ENCODE measurements at regions not wholly inside any gene's neighbourhood (a gene's known extent, or its start where the extent isn't known, plus 50 kb on each side); places are given as distances from the start of the nearest gene placed in this dataset.

DNA sequence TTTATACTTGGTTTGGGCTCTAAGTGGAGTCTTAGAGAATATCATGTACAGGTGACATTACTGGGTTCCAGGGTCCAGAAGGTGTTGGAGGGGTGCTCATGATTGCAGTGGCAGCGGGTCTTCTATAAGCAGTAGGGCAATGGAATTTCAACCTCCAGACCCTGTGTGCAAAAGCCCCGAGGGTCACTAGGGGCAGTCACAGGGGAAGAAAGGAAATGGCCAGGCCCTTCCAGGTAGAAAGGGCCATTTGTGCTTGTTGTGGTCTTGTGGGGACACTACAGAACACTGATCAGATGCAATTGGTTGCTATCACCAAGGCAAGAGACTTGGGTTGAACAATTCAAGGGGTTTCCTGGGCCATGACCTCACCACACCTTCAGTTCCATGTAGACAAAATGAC is 283.4 kb downstream of the GADD45G start:
- in situ Hi-C loops (cut with HindIII; ENCODE audit: low pct_ligation_motif_present, low sequenced_read_pairs): no loop called here

DNA sequence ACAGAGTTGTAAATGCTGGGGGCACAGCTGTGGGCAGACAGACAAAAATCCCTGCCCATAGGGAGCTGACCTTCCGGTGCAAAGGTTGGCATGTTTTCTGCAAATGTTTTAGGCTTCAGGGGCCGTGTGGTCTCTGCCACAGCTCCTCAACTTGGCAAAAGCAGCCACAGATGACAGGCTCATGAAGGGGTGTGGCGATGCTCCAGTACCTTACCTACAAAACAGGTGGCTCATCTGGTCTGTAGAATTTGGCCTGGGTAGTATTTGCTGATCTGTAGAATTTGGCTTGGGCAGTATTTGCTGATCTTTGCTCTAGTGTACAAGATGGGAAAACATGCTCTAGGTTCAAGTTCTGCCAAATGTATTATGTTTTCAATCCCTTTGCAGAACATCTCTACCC is 283.9 kb downstream of the GADD45G start:
- in situ Hi-C loops (cut with HindIII; ENCODE audit: low pct_ligation_motif_present, low sequenced_read_pairs): no loop called here
- no peak overlapping the region for H3K4me3 ChIP-seq (ENCODE audit: low read depth, low read length)
- DNase-seq: no peak
- H3K27ac ChIP-seq: no peak overlapping the region
- H3K36me3 ChIP-seq (replicated peaks): no peaks in the 10 kb centered on the region
- TF ChIP-seq, protein P1, sequence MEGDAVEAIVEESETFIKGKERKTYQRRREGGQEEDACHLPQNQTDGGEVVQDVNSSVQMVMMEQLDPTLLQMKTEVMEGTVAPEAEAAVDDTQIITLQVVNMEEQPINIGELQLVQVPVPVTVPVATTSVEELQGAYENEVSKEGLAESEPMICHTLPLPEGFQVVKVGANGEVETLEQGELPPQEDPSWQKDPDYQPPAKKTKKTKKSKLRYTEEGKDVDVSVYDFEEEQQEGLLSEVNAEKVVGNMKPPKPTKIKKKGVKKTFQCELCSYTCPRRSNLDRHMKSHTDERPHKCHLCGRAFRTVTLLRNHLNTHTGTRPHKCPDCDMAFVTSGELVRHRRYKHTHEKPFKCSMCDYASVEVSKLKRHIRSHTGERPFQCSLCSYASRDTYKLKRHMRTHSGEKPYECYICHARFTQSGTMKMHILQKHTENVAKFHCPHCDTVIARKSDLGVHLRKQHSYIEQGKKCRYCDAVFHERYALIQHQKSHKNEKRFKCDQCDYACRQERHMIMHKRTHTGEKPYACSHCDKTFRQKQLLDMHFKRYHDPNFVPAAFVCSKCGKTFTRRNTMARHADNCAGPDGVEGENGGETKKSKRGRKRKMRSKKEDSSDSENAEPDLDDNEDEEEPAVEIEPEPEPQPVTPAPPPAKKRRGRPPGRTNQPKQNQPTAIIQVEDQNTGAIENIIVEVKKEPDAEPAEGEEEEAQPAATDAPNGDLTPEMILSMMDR (IDR thresholded peaks at IDR 0.05; ENCODE audit: low read depth, low read length, missing control alignments): no peak
- no peaks in the 10 kb centered on the region for H3K27me3 ChIP-seq (replicated peaks)

More for the DNA sequence above, 283.4 kb downstream of the GADD45G start:
- Histone ChIP-seq H3K27me3 (replicated peaks) (no peaks in the 10 kb centered on the region), H3K4me3 (ENCODE audit: low read depth, low read length) (no peak overlapping the region), H3K36me3 (replicated peaks) (no peaks in the 10 kb centered on the region), H3K27ac (no peak overlapping the region)
- no peak for DNase-seq
- TF ChIP-seq, protein P1 (IDR thresholded peaks at IDR 0.05; ENCODE audit: low read depth, low read length, missing control alignments): no peak

DNA sequence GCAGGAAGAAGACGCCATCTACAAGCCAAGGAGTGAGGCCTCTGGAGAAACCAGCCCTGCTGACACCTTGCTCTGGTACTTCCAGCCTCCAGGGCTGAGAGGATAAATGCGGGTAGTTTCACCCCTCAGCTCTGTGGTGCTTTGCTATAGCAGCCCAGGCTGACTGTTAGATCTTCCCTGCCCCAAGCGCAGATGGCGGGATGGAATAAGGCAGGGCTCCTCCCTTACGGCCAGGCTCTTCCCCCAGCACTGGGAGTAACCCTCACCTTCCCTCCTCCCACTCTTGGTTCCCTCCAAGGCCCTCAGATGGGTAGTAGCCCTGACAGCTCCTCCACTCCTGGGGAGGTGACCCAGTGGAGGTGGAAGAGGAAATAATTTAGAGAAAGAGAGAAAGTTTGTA is 285.1 kb downstream of the GADD45G start:
- DNase-seq: no peak
- Histone ChIP-seq H3K36me3 (replicated peaks) (no peaks in the 10 kb centered on the region), H3K4me3 (ENCODE audit: low read depth, low read length) (no peak overlapping the region), H3K27ac (no peak overlapping the region), H3K27me3 (replicated peaks) (no peaks in the 10 kb centered on the region)
- TF ChIP-seq, protein P1 (IDR thresholded peaks at IDR 0.05; ENCODE audit: low read depth, low read length, missing control alignments): no peak
- in situ Hi-C loops (cut with HindIII; ENCODE audit: low pct_ligation_motif_present, low sequenced_read_pairs): no loop called here

DNA sequence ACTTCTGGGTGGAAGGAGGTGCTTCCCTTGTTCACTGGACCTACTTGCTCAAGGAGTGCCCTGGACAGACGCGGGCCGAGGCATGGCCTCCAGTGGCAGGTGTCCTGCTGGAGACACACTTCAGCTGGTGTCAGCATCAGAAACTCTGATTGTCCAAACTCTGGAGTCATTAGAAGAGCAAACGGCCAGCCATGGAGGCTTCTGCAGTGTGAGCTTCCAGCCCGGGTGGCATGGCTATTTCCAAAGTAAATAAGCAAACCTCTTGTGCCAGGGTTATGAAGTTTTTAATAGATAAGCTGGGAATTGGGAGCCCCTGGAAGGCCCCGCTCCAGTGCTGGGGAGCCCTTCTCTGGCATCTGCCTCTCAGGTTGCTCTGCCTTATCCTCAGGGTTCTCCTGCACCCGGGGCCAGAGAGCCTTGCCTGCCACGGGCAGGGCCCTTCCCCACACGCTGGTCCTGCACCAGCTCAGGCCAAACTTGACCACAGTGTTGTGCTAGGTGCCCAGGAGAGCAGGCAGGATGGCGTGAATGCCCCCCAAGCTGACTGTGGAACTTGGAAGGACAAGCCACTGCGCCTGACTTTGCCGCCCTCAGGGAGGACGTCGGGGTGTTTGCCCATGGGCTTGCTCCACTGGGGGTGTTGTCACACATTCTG is 285.6 kb downstream of the GADD45G start:
- TF ChIP-seq, protein P1 (IDR thresholded peaks at IDR 0.05; ENCODE audit: low read depth, low read length, missing control alignments): no peak

DNA sequence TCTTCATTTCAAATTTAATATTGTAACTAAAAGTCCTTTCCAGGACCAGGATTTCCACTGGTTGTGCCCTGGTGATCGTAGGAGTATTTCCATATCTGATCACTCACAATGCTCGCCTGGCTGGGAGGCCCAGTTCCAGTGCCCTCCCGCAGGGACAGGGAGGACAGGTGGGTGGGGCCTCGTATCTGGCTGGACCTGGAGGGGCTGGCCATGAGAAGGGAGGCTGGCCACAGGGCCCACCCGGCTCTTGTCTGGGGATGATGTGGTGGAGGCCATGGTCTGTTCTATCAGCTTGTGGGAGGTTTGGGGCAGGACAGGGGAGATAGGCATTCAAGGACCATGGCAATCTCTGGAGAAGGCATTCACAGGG is 286.4 kb downstream of the GADD45G start:
- no peak for DNase-seq
- in situ Hi-C loops (cut with HindIII; ENCODE audit: low pct_ligation_motif_present, low sequenced_read_pairs): no loop called here
- H3K36me3 ChIP-seq (replicated peaks): no peaks in the 10 kb centered on the region
- no peaks in the 10 kb centered on the region for H3K27me3 ChIP-seq (replicated peaks)
- no peak overlapping the region for H3K27ac ChIP-seq
- TF ChIP-seq, protein P1 (IDR thresholded peaks at IDR 0.05; ENCODE audit: low read depth, low read length, missing control alignments): no peak
- no peak overlapping the region for H3K4me3 ChIP-seq (ENCODE audit: low read depth, low read length)

More for the DNA sequence above, 285.6 kb downstream of the GADD45G start:
- no peaks in the 10 kb centered on the region for H3K36me3 ChIP-seq (replicated peaks)
- in situ Hi-C loops (cut with HindIII; ENCODE audit: low pct_ligation_motif_present, low sequenced_read_pairs): no loop called here
- no peak overlapping the region for H3K27ac ChIP-seq
- no peaks in the 10 kb centered on the region for H3K27me3 ChIP-seq (replicated peaks)
- no peak for DNase-seq
- no peak overlapping the region for H3K4me3 ChIP-seq (ENCODE audit: low read depth, low read length)

Data from brain microvascular endothelial cell (primary cell).